ENCODE measurements at regions not wholly inside any gene's neighbourhood (a gene's known extent, or its start where the extent isn't known, plus 50 kb on each side); places are given as distances from the start of the nearest gene placed in this dataset.

- TF ChIP-seq CTCF (IDR thresholded peaks at IDR 0.05; ENCODE audit: low read depth, low read length, poor library complexity, severe bottlenecking) (no peak), EZH2phosphoT487 (IDR thresholded peaks at IDR 0.05; ENCODE audit: borderline replicate concordance, low read length) (no peak)
These were observed 711.2 kb downstream of the KCNA4 start for GRCh38 chr11:29305456-29306232.

Measured in DOHH2 (cell line).